Fibroblast of pulmonary artery (primary cell): ENCODE measurements at regions not wholly inside any gene's neighbourhood (a gene's known extent, or its start where the extent isn't known, plus 50 kb on each side); places are given as distances from the start of the nearest gene placed in this dataset.
"Not testable (repeated sequence)": the region's sequence is repeated elsewhere in the genome, so short reads cannot be mapped to it uniquely, and the experiment has no call there.

Experiments
- DNase-seq: peaks from one replicate; pipeline ENCODE4 v3.0.0-alpha.2; 2010; ENCODE audit warnings: low read depth
- H3K4me3 ChIP-seq: replicated peaks from 2 replicates; pipeline ENCODE4 v1.5.1; 2011; ENCODE audit warnings: low read depth, mild to moderate bottlenecking, control low read depth, low read length, moderate library complexity
- CTCF ChIP-seq: IDR thresholded peaks from 2 replicates; pipeline ENCODE4 v1.5.1; 2011; ENCODE audit warnings: mild to moderate bottlenecking, control low read depth, low read length, inconsistent platforms; ENCODE audit errors: missing control alignments

GRCh38 chr15:36136049-36136448 is 443.4 kb upstream of the CDIN1 start:
- no peak for TF ChIP-seq CTCF
- no peak overlapping the region for H3K4me3 ChIP-seq
- DNase-seq: no peak

- DNase-seq: no peak
- no peak for TF ChIP-seq CTCF
- H3K4me3 ChIP-seq: no peak overlapping the region
These were observed 426.5 kb upstream of the CDIN1 start for GRCh38 chr15:36152936-36153335.

GRCh38 chr15:36156879-36157427 is 422.5 kb upstream of the CDIN1 start:
- no peak overlapping the region for H3K4me3 ChIP-seq
- no peak for TF ChIP-seq CTCF
- peak; percentile 87 for DNase-seq

- DNase-seq: no peak
- no peak overlapping the region for H3K4me3 ChIP-seq
- no peak for TF ChIP-seq CTCF
These were observed 419.1 kb upstream of the CDIN1 start for GRCh38 chr15:36160351-36160750.

GRCh38 chr15:36161108-36161507 is 418.3 kb upstream of the CDIN1 start:
- H3K4me3 ChIP-seq: no peak overlapping the region
- TF ChIP-seq CTCF: no peak
- no peak for DNase-seq

GRCh38 chr15:36161771-36162212 is 417.6 kb upstream of the CDIN1 start:
- no peak for TF ChIP-seq CTCF
- H3K4me3 ChIP-seq: no peak overlapping the region
- DNase-seq: peak; percentile 78

GRCh38 chr15:36163983-36164382 is 415.4 kb upstream of the CDIN1 start:
- not testable (repeated sequence) for DNase-seq, H3K4me3 ChIP-seq
